B cell (primary cell): ENCODE measurements at regions not wholly inside any gene's neighbourhood (a gene's known extent, or its start where the extent isn't known, plus 50 kb on each side); places are given as distances from the start of the nearest gene placed in this dataset.

ENCODE experiments used
- ATAC-seq: fragments of 200-7000 bp; cut with Tn5 transposase; one replicate; pipeline ENCODE4 v1.10.0; 2021; ENCODE audit warnings: low read depth, mild to moderate bottlenecking, moderate number of reproducible peaks, moderate library complexity
- CTCF ChIA-PET: fragments of 350-600 bp; sonication (Branson Sonifier 250); formaldehyde crosslinking; loops from one replicate; lab custom pipeline; 2021; ENCODE audit warnings: antibody characterized with exemption, inconsistent platforms; lab: Charles Lee
- POLR2A ChIA-PET: fragments of 350-600 bp; sonication (Branson Sonifier 250); formaldehyde crosslinking; loops from one replicate; lab custom pipeline; 2021; ENCODE audit warnings: antibody characterized with exemption; lab: Charles Lee
- DNase-seq: peaks from one replicate; pipeline ENCODE4 v3.0.0; 2013
- H2AFZ ChIP-seq: 2 replicates; pipeline ENCODE4 v1.6.1; 2012; ENCODE audit warnings: mild to moderate bottlenecking, low read depth, low read length; ENCODE audit not compliant: insufficient read depth, poor library complexity, severe bottlenecking
- H3K27ac ChIP-seq, 2 donors: 1 replicate in 1 of 2; 2 replicates in 1 of 2; pipeline ENCODE4 v1.5.1; 2012 to 2013; ENCODE audit warnings: low read length in 2 of 2, mild to moderate bottlenecking in 2 of 2, moderate library complexity in 1 of 2
- H3K27me3 ChIP-seq, 4 experiments: fragments of 200-600 bp in 1 of 4; sonication (generic) in 1 of 4; replicated peaks in 1 of 4; 1 replicate in 2 of 4; 2 replicates in 2 of 4; pipeline versions ENCODE4 v1.6.1 to v1.7.0; 2013 to 2016; ENCODE audit warnings: low read length in 3 of 4, mild to moderate bottlenecking in 2 of 4, mixed read lengths in 1 of 4, moderate library complexity in 1 of 4; ENCODE audit not compliant: insufficient read depth in 4 of 4, control insufficient read depth in 3 of 4; ENCODE audit errors: control extremely low read depth in 1 of 4
- H3K36me3 ChIP-seq, 2 experiments: replicated peaks in 1 of 2; 1 replicate in 1 of 2; 2 replicates in 1 of 2; pipeline versions ENCODE4 v1.6.1 to v1.7.1; 2013; ENCODE audit warnings: low read length in 1 of 2; ENCODE audit not compliant: insufficient read depth in 2 of 2, control insufficient read depth in 1 of 2; ENCODE audit errors: control extremely low read depth in 1 of 2, extremely low read depth in 1 of 2
- H3K4me1 ChIP-seq, 2 donors: fragments of 200-600 bp in 1 of 2; sonication (generic) in 1 of 2; 1 replicate in 1 of 2; 2 replicates in 1 of 2; pipeline versions ENCODE4 v1.5.1 to v1.6.1; 2013 to 2017; ENCODE audit warnings: low read length in 2 of 2; ENCODE audit not compliant: control insufficient read depth in 2 of 2, insufficient read depth in 2 of 2
- H3K4me2 ChIP-seq: replicated peaks from 2 replicates; pipeline ENCODE3; 2012; ENCODE audit warnings: mild to moderate bottlenecking, low read depth, low read length; ENCODE audit not compliant: poor library complexity, severe bottlenecking
- H3K4me3 ChIP-seq, 5 experiments: fragments of 200-600 bp in 1 of 5; sonication (generic) in 1 of 5; 1 replicate in 3 of 5; 2 replicates in 2 of 5; pipeline versions ENCODE4 v1.5.1 to v1.7.0; 2011 to 2016; ENCODE audit warnings: low read length in 4 of 5, mild to moderate bottlenecking in 4 of 5, low read depth in 2 of 5, control low read depth in 1 of 5, moderate library complexity in 1 of 5; ENCODE audit not compliant: insufficient read depth in 1 of 5; ENCODE audit errors: control extremely low read depth in 1 of 5, extremely low read depth in 1 of 5
- H3K79me2 ChIP-seq: fragments of 200-600 bp; sonication (generic); one replicate; pipeline ENCODE4 v1.6.0; 2016; ENCODE audit warnings: low read length; ENCODE audit not compliant: control insufficient read depth, insufficient read depth
- H3K9ac ChIP-seq: fragments of 200-600 bp; sonication (generic); 2 replicates; pipeline ENCODE4 v1.6.1; 2017; ENCODE audit warnings: mild to moderate bottlenecking, low read length, moderate library complexity
- H3K9me3 ChIP-seq, 3 donors: one replicate each; pipeline versions ENCODE4 v1.6.1 to v1.7.1; 2013; ENCODE audit warnings: low read length in 2 of 3; ENCODE audit not compliant: control insufficient read depth in 2 of 3, insufficient read depth in 1 of 3; ENCODE audit errors: control extremely low read depth in 1 of 3
- H4K20me1 ChIP-seq: 2 replicates; pipeline ENCODE4 v1.6.0; 2012; ENCODE audit warnings: mild to moderate bottlenecking, low read length; ENCODE audit not compliant: insufficient read depth, control insufficient read depth, poor library complexity, severe bottlenecking
- H3K27ac Mint-ChIP-seq: one replicate; pipeline ENCODE4 v1.8.0; 2021; ENCODE audit warnings: mixed read lengths
- H3K27me3 Mint-ChIP-seq: one replicate; pipeline ENCODE4 v1.8.0; 2021; ENCODE audit warnings: mixed read lengths
- H3K4me1 Mint-ChIP-seq: one replicate; pipeline ENCODE4 v1.8.0; 2021; ENCODE audit warnings: mixed read lengths
- H3K4me3 Mint-ChIP-seq: one replicate; pipeline ENCODE4 v1.8.0; 2021; ENCODE audit warnings: mixed read lengths
- H3K9me3 Mint-ChIP-seq: one replicate; pipeline ENCODE4 v1.8.0; 2022; ENCODE audit warnings: mixed read lengths; ENCODE audit not compliant: insufficient read depth
- CTCF ChIP-seq: fragments of 200-600 bp; IDR thresholded peaks from one replicate; pipeline ENCODE4 v1.8.0; 2022; ENCODE audit warnings: antibody characterized with exemption, mild to moderate bottlenecking
- EZH2 ChIP-seq: IDR thresholded peaks from 2 replicates; pipeline ENCODE4 v1.6.1; 2012; ENCODE audit warnings: borderline replicate concordance, low read depth, mild to moderate bottlenecking, moderate library complexity, low read length; ENCODE audit not compliant: insufficient read depth, poor library complexity, severe bottlenecking
- WGBS: methylation state at CpG from one replicate; pipeline ENCODE4 v1.1.5; 2013; ENCODE audit warnings: missing lambda C conversion rate; ENCODE audit not compliant: insufficient coverage; 5-methylcytosine and 5-hydroxymethylcytosine counted together
- intact Hi-C: fragments of 100-400 bp; cut with micrococcal nuclease; formaldehyde crosslinking; loops from one replicate; pipeline ENCODE4 v1.10.0; 2022

- Mint-ChIP-seq H3K4me1 (no peaks in the 10 kb centered on the region), H3K4me3 (no peak overlapping the region), H3K27ac (no peak overlapping the region), H3K9me3 (no peaks in the 10 kb centered on the region), H3K27me3 (no peaks in the 10 kb centered on the region)
- DNase-seq (no peak), ATAC-seq (no peak)
- Histone ChIP-seq H4K20me1 (no peaks in the 10 kb centered on the region), H3K4me3 (no peak overlapping the region), H3K79me2 (no peaks in the 10 kb centered on the region), H3K4me1 (no peaks in the 10 kb centered on the region), H3K36me3 (no peaks in the 10 kb centered on the region), H3K9me3 (no peaks in the 10 kb centered on the region), H3K27ac (no peak overlapping the region), H3K27me3 (no peaks in the 10 kb centered on the region), H3K4me2 (no peak overlapping the region), H2AFZ (no peak overlapping the region), H3K9ac (no peak overlapping the region)
- POLR2A ChIA-PET: no interaction called here
- WGBS: no CpG with 5 or more reads among the region's 5 CpGs
- intact Hi-C loops: no loop called here
- no peak for TF ChIP-seq CTCF
- TF ChIP-seq EZH2: no peak
- CTCF ChIA-PET: no interaction called here
Observed at GRCh38 chr13:67440236-67440975, 210.3 kb upstream of the PCDH9 start.

GRCh38 chr13:67439365-67439764 is 209.2 kb upstream of the PCDH9 start:
- CTCF ChIA-PET: no interaction called here
- Histone ChIP-seq H2AFZ (no peak overlapping the region), H3K79me2 (no peaks in the 10 kb centered on the region)

More at GRCh38 chr13:67439365-67439764, 209.2 kb upstream of the PCDH9 start:
- Mint-ChIP-seq H3K27me3 (no peaks in the 10 kb centered on the region), H3K9me3 (no peaks in the 10 kb centered on the region), H3K4me1 (no peaks in the 10 kb centered on the region), H3K4me3 (no peak overlapping the region), H3K27ac (no peak overlapping the region)
- no peaks in the 10 kb centered on the region for H3K36me3 ChIP-seq
- POLR2A ChIA-PET: no interaction called here
- no peak for ATAC-seq
- no peak for DNase-seq
- no CpG with 5 or more reads among the region's 1 CpG for WGBS
- H4K20me1 ChIP-seq: no peaks in the 10 kb centered on the region
- H3K4me2 ChIP-seq: no peak overlapping the region
- H3K4me3 ChIP-seq: no peak overlapping the region
- intact Hi-C loops: no loop called here
- no peaks in the 10 kb centered on the region for H3K4me1 ChIP-seq
- no peaks in the 10 kb centered on the region for H3K9me3 ChIP-seq
- no peaks in the 10 kb centered on the region for H3K27me3 ChIP-seq
- TF ChIP-seq EZH2: no peak
- no peak for TF ChIP-seq CTCF
- no peak overlapping the region for H3K27ac ChIP-seq
- H3K9ac ChIP-seq: no peak overlapping the region
